Lower leg skin (tissue), 4 donors: ENCODE measurements at regions not wholly inside any gene's neighbourhood (a gene's known extent, or its start where the extent isn't known, plus 50 kb on each side); places are given as distances from the start of the nearest gene placed in this dataset.

Experiments used
- DNase-seq, 2 donors: peaks; one replicate each; pipeline ENCODE4 v3.0.0-alpha.2; 2019; ENCODE audit warnings: low spot score in 2 of 2
- H3K4me3 ChIP-seq: fragments of 200-600 bp; sonication (generic); 2 replicates; pipeline ENCODE4 v1.5.1; 2017; ENCODE audit warnings: mild to moderate bottlenecking, low read depth; ENCODE audit not compliant: poor library complexity, severe bottlenecking
- CTCF ChIP-seq, 3 donors: fragments of 450-650 bp; IDR thresholded peaks; one replicate each; pipeline ENCODE4 v1.5.1; 2016; ENCODE audit warnings: antibody characterized with exemption in 3 of 3, mild to moderate bottlenecking in 3 of 3, moderate library complexity in 2 of 3
- POLR2A ChIP-seq, 2 donors: fragments of 450-650 bp; IDR thresholded peaks; one replicate each; pipeline ENCODE4 v1.6.1; 2016 to 2017; ENCODE audit warnings: antibody characterized with exemption in 2 of 2, mild to moderate bottlenecking in 1 of 2, moderate library complexity in 1 of 2
- WGBS, 2 donors: methylation state at CpG; one replicate each; pipeline ENCODE4 v1.1.5; 2018; 5-methylcytosine and 5-hydroxymethylcytosine counted together
- intact Hi-C: fragments of 100-400 bp; cut with DNase I; formaldehyde crosslinking; loops from one replicate; pipeline ENCODE4 v1.15.0; 2023; ENCODE audit warnings: low total_unique reads

GRCh38 chr9:108441726-108442125, 414.1 kb downstream of the ACTL7B start:
- DNase-seq, result no peak
- TF ChIP-seq CTCF (IDR thresholded peaks at IDR 0.05) (no peak), POLR2A (IDR thresholded peaks at IDR 0.05) (no peak)
- intact Hi-C loops, result loop anchor here (5.0 kb wide), 1 partner anchor 954 kb away; the partner anchor contains the start of gene KLF4
- no peak overlapping the region for H3K4me3 ChIP-seq

GRCh38 chr9:108441251-108441650, 414.5 kb downstream of the ACTL7B start:
- 24 to 28% methylated on average over 3 of the region's 3 CpGs for WGBS, 2 donors
- DNase-seq, result no peak
- H3K4me3 ChIP-seq, result no peak overlapping the region
- TF ChIP-seq POLR2A (IDR thresholded peaks at IDR 0.05) (no peak), CTCF (IDR thresholded peaks at IDR 0.05) (no peak)
- intact Hi-C loops, result loop anchor here (5.0 kb wide), 1 partner anchor 954 kb away; the partner anchor contains the start of gene KLF4

GRCh38 chr9:108439947-108440346, 415.8 kb downstream of the ACTL7B start:
- WGBS, 2 donors, result 34 to 40% methylated on average over 3 of the region's 3 CpGs
- intact Hi-C loops, result loop anchor here (5.0 kb wide), 1 partner anchor 953 kb away; the partner anchor contains the start of gene KLF4
- no peak for DNase-seq
- H3K4me3 ChIP-seq, result no peak overlapping the region
- no peak for TF ChIP-seq POLR2A (IDR thresholded peaks at IDR 0.05)

- H3K4me3 ChIP-seq, result no peak overlapping the region
- WGBS, 2 donors, result 90 to 92% methylated on average over 1 of the region's 1 CpG
- DNase-seq, result no peak
- no peak for TF ChIP-seq CTCF (IDR thresholded peaks at IDR 0.05)
- TF ChIP-seq POLR2A (IDR thresholded peaks at IDR 0.05), result no peak
- intact Hi-C loops, result no loop called here
Observed at GRCh38 chr9:108437656-108438055, 418.1 kb downstream of the ACTL7B start.

GRCh38 chr9:108436448-108436847, 419.3 kb downstream of the ACTL7B start:
- no peak overlapping the region for H3K4me3 ChIP-seq
- intact Hi-C loops, result no loop called here
- 78 to 83% methylated on average over 4 of the region's 4 CpGs for WGBS, 2 donors
- TF ChIP-seq POLR2A (IDR thresholded peaks at IDR 0.05) (no peak), CTCF (IDR thresholded peaks at IDR 0.05) (no peak)
- DNase-seq, result no peak

- TF ChIP-seq CTCF (IDR thresholded peaks at IDR 0.05), result no peak
- TF ChIP-seq POLR2A (IDR thresholded peaks at IDR 0.05), result no peak
- WGBS, 2 donors, result 85 to 88% methylated on average over 2 of the region's 2 CpGs
- no peak overlapping the region for H3K4me3 ChIP-seq
- intact Hi-C loops, result no loop called here
- no peak for DNase-seq
Observed at GRCh38 chr9:108434502-108434901, 421.3 kb downstream of the ACTL7B start.
